A172 (cell line): ENCODE measurements at regions not wholly inside any gene's neighbourhood (a gene's known extent, or its start where the extent isn't known, plus 50 kb on each side); places are given as distances from the start of the nearest gene placed in this dataset.
A peak's percentile ranks its signal among the peaks of the same experiment; 100 is the strongest.

Source experiments
- DNase-seq: peaks from one replicate; pipeline ENCODE4 v3.0.0-alpha.2; 2015; ENCODE audit warnings: low spot score

DNA sequence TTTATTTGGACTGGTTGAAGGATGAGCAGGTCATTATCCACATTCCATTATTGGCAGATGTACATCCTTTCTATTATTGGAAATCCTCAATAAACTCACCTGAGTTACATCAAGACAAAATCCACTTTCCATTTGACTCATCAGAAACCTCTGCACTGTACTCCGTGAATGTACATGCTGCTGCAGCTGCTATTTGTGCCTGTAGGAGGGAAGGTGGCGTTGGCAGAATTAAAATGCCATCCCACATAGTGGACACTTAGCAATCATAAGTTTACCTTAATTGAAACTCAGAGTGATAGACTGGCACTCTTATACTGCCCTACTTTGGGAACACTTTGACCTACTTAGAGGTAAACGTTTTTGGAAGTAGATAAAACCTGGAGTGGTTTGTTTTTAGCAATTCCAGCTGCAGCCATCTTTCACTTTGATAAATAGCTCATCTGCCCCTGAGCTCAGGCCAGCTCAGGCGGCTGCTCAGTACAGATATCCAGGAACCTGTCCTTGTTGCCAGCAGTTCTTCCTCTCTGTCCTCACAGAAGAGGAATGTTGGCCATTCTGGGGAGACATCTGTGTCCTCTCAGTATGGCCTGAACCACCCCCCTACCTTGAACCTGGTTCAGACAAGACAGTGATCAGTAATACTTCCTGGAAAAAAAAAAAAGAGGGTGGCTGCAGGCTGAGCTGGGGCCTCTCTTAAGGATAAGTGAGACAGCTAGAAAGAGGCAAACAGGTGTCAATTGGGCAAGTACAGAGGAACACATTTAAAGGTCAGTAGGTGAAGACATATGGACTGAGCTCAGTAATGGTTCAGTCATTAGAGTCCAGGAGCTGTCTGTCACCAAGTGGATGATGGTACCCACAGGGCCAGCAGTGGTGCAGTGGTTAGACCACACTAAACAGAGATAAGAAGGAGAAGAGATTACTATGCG lies 153.4 kb upstream of the UMPS start:
- no peak for DNase-seq

GRCh38 chr3:124577494-124578167 lies 152.6 kb upstream of the UMPS start:
- DNase-seq = no peak

- no peak for DNase-seq
Measured at GRCh38 chr3:124579641-124580040, 150.6 kb upstream of the UMPS start.

DNA sequence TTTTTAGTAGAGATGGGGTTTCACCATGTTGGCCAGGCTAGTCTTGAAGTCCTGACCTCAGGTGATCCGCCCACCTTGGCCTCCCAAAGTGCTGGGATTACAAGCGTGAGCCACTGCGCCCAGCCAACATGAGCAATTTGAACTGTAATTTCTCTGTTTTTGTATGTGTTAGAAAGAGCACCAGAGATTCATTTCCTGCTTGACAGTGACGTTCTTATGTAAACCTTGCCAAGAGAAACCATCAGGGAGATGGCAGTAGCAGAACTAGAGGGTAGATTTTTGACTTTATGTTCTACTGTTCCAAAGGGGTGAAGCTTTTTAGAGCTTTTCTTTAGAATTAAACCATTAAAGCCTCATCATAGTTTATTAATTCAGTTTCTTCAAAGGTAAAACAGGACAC lies 148.1 kb upstream of the UMPS start:
- no peak for DNase-seq

GRCh38 chr3:124582621-124583395 lies 147.4 kb upstream of the UMPS start:
- DNase-seq = no peak

DNA sequence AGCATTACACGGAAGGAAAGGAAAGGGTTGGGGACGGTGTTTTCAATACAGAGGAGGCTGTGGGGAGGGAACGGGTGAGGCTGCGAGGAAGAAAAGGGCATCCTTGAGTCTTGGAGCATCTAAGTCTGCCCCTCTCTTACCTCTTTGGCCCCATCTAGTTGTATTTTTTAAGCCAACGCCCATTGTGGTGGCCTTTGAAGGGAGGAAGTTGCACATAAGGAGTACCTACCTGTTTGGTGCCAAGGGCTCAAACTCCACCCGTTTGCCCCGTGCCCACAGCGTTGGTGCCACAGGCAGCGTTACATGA lies 146.1 kb upstream of the UMPS start:
- DNase-seq = no peak

- DNase-seq = peak; percentile 53
Measured at GRCh38 chr3:124584552-124585391, 145.5 kb upstream of the UMPS start.

GRCh38 chr3:124586126-124587052 lies 143.9 kb upstream of the UMPS start:
- no peak for DNase-seq

DNA sequence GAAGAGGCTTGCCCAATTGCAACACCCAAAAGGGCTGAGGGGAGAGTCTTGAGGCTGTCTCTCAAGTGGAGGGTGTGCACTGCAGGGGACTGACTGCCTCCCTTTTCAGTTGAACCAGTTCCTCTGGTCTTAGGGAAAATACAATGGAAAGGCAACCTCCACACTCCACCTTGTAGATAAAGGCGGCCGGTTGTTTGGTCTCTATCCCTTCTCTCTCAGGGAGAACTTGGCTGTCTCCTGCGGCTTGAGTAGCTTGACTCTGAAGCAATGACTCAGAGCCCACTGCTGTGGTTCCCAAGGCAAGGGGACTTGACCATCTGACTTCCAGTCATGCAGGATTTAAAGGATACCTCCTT lies 143.2 kb upstream of the UMPS start:
- peak; percentile 23 for DNase-seq

- DNase-seq = no peak
Measured at GRCh38 chr3:124588036-124588435, 142.2 kb upstream of the UMPS start.

GRCh38 chr3:124588794-124589193 lies 141.5 kb upstream of the UMPS start:
- no peak for DNase-seq

GRCh38 chr3:124591699-124592098 lies 138.6 kb upstream of the UMPS start:
- DNase-seq = no peak

DNA sequence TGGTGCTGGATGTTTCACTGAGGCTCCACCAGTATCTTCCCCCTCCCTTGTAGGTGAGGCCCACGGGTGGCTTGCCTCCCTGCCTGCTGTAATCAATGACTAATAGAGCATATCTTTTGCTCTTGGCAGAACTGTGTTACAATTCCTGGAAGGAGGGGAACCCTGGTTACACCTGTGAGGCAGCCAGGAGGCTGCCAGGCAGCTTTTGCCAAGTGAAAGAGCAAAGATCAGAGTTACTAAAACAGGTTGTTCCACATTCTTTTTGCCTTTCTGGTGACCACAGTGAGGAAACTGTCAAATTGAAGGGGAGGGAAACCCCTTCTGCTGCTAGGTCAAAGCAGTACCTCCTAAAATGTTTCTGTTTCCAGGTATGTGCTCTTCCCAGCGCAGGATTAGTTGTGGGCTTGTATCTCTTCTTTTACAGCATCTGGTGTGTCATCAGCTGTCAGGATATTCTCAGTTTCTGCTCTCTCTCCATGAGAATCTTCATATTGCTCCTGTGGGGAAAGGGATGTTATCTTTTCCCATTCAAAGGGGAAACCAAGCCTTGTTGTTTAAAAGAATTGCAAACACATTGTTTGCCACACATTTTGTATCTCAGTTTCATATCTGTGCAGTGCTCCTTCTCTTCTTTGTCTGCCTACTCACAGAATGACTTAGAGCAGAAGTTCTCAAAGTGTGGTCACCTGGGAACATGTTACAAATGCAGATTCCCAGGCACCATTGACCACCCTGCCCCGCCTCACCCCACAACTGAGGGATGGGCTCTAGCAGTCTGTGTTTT lies 137.4 kb upstream of the UMPS start:
- DNase-seq = no peak

GRCh38 chr3:124593442-124593829 lies 136.8 kb upstream of the UMPS start:
- DNase-seq = no peak

DNA sequence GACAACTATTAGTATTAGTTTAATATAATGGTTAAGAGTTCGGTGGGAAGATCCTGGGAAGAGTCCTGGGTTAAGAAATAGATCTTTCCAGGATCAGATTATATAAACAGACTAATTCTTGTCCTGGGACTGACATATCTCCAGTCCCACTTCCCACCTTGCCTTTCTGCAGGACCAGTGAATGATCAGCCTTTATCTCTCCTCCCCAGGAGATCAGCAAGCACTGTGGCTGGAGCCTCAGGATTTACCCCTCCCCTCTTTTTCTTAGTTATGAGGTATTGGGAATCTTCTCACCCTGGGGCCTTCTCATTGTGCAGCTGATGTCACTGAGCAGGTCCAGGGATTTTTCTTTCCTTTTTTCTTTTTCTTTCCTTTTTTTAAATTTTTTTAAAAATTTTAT lies 135.7 kb upstream of the UMPS start:
- DNase-seq = no peak

- DNase-seq = no peak
Measured at GRCh38 chr3:124597273-124597672, 133.0 kb upstream of the UMPS start.

DNA sequence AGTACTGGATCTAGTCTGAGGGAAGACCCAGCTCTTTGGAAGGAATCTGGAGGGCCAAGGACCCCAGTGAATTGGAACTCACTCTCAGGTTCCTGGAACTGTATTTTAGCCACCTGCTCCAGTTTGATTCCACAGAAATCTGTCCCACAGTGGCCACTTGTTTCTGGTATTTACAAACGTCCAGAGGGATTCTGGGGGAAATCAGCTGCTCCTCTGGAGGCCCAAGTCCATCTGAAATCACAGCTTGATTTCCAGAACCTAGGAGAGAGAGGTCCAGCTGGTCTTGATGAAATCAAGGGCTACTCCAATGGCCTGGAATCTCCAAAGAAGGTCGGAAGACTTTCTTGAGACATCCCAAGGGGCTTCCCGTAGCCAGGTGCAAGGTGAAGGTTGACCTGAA lies 132.3 kb upstream of the UMPS start:
- no peak for DNase-seq

DNA sequence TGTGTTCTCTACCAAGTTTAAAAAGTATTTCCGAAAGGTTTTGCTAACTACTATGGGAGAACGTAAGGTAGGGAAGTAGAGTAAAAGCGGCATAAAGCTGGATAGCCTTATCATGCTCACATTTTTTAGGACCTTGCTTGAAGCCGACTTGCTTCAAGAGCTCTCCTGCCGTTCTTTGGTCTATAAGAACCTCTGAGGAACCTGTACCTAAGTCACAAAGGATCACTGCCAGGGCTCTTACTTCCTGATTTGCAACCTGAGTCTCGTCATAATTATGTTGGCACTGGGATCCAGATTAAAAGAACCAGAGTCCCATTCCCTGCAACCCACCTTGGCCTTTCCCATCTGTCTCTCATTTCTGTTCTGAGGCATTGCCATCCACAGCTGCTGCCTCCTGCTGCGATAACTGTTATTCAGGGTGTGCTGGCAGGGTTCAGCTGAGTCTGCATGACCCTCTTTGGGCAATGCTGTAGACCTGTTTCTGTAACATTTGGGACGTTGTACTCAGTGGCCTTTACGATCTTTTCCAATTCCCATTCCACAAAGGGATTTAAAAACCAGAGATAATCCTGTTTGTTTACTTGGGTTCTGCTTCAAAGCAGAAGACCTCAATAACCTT lies 131.0 kb upstream of the UMPS start:
- no peak for DNase-seq
